ENCODE measurements at regions not wholly inside any gene's neighbourhood (a gene's known extent, or its start where the extent isn't known, plus 50 kb on each side); places are given as distances from the start of the nearest gene placed in this dataset.

GRCh38 chr2:22276696-22277095, 1108.3 kb upstream of the KLHL29 start:
- TF ChIP-seq CTCF (IDR thresholded peaks at IDR 0.05; ENCODE audit: insufficient read depth, low read length, poor library complexity, severe bottlenecking) (no peak), EZH2phosphoT487 (conservative IDR thresholded peaks at IDR 0.05; ENCODE audit: low read length) (no peak)
